GM13977 (cell line): ENCODE measurements at regions not wholly inside any gene's neighbourhood (a gene's known extent, or its start where the extent isn't known, plus 50 kb on each side); places are given as distances from the start of the nearest gene placed in this dataset.

ENCODE experiments used
- DNase-seq: peaks from one replicate; pipeline ENCODE4 v3.0.0; 2012; ENCODE audit warnings: low spot score
- in situ Hi-C: fragments of 300-500 bp; cut with MboI; formaldehyde crosslinking; loops from one replicate; pipeline ENCODE4 v1.12.0; 2022; ENCODE audit warnings: low sequenced_read_pairs, low pct_unique_long_range_greater_than_20kb, mixed read lengths, inconsistent platforms; ENCODE audit not compliant: unreplicated experiment
- TF ChIP-seq, protein P1 (sequence below): IDR thresholded peaks from 2 replicates; pipeline ENCODE4 v1.5.1; 2012; ENCODE audit warnings: mild to moderate bottlenecking, control low read depth; ENCODE audit not compliant: insufficient read depth; ENCODE audit errors: extremely low read depth, missing control alignments

GRCh38 chr4:138085736-138086305 lies 156.3 kb downstream of the SLC7A11 start:
- DNase-seq, result no peak
- in situ Hi-C loops, result no loop called here
- TF ChIP-seq, protein P1, sequence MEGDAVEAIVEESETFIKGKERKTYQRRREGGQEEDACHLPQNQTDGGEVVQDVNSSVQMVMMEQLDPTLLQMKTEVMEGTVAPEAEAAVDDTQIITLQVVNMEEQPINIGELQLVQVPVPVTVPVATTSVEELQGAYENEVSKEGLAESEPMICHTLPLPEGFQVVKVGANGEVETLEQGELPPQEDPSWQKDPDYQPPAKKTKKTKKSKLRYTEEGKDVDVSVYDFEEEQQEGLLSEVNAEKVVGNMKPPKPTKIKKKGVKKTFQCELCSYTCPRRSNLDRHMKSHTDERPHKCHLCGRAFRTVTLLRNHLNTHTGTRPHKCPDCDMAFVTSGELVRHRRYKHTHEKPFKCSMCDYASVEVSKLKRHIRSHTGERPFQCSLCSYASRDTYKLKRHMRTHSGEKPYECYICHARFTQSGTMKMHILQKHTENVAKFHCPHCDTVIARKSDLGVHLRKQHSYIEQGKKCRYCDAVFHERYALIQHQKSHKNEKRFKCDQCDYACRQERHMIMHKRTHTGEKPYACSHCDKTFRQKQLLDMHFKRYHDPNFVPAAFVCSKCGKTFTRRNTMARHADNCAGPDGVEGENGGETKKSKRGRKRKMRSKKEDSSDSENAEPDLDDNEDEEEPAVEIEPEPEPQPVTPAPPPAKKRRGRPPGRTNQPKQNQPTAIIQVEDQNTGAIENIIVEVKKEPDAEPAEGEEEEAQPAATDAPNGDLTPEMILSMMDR, result no peak

GRCh38 chr4:138078751-138079520 lies 163.2 kb downstream of the SLC7A11 start:
- TF ChIP-seq, protein P1, result no peak
- DNase-seq, result no peak
- in situ Hi-C loops, result no loop called here

DNA sequence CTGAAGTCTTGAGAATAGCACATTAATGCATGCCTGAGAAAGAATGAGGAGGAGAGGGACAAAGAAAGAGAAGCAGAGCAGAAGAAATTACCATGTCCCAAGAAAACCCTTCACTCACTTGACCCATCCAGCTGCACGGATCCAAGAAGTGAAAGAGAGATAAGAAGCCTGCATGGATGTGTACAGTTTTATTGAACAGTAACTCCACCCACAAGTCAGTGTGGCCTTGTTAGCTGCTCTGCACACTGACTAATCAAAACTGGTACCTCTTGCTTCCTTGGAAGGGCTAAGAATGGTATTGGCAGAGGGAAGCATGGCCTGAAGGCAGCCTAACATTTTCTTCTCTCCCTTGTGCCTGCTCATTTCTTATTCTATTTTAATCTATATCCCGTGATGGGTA lies 163.9 kb downstream of the SLC7A11 start:
- no peak for DNase-seq
- in situ Hi-C loops, result no loop called here
- TF ChIP-seq, protein P1, result no peak

DNA sequence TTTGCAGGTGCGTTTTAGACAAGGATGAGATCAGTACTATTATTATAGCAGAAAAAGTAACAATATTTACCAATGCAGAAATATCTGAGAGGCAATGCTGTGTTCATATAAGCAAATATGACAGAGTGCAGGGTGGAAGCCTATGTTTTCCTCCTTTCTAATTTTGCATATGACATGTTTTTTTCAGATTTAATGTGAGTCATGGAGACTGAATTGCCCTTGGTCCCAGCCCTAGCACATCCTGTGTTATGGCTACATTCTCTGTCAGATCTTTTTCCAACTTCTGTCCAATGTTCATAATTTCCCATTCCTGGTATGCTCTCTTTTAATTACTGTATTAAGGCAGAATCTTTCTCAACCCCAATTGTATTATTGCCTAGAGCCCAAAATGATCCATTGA lies 165.6 kb downstream of the SLC7A11 start:
- TF ChIP-seq, protein P1, result no peak
- no peak for DNase-seq
- in situ Hi-C loops, result no loop called here

- TF ChIP-seq, protein P1, result no peak
- DNase-seq, result no peak
- in situ Hi-C loops, result no loop called here
Measured at GRCh38 chr4:138070816-138071215, 171.3 kb downstream of the SLC7A11 start.

- TF ChIP-seq, protein P1, result no peak
- no peak for DNase-seq
- in situ Hi-C loops, result no loop called here
Measured at GRCh38 chr4:138063581-138063980, 178.6 kb downstream of the SLC7A11 start.
